Upper lobe of right lung (tissue), 1 donor: ENCODE measurements at regions not wholly inside any gene's neighbourhood (a gene's known extent, or its start where the extent isn't known, plus 50 kb on each side); places are given as distances from the start of the nearest gene placed in this dataset.
"Not testable (repeated sequence)": the region's sequence is repeated elsewhere in the genome, so short reads cannot be mapped to it uniquely, and the experiment has no call there.

Source experiments
- ATAC-seq: fragments of 200-7000 bp; cut with Tn5 transposase; one replicate; pipeline ENCODE4 v1.9.1; 2020; ENCODE audit warnings: mild to moderate bottlenecking, moderate library complexity
- DNase-seq: peaks from one replicate; pipeline ENCODE4 v3.0.0-alpha.2; 2020
- H3K27ac ChIP-seq: fragments of 200-600 bp; one replicate; pipeline ENCODE4 v1.8.0; 2022
- H3K27me3 ChIP-seq: fragments of 200-600 bp; one replicate; pipeline ENCODE4 v1.8.0; 2022; ENCODE audit warnings: mild to moderate bottlenecking
- H3K36me3 ChIP-seq: fragments of 200-600 bp; one replicate; pipeline ENCODE4 v1.8.0; 2022
- H3K4me1 ChIP-seq: fragments of 200-600 bp; one replicate; pipeline ENCODE4 v1.8.0; 2022
- H3K4me3 ChIP-seq: fragments of 200-600 bp; one replicate; pipeline ENCODE4 v1.8.0; 2022; ENCODE audit warnings: mild to moderate bottlenecking
- H3K9me3 ChIP-seq: fragments of 200-600 bp; one replicate; pipeline ENCODE4 v1.8.0; 2022
- CTCF ChIP-seq: fragments of 200-600 bp; IDR thresholded peaks from one replicate; pipeline ENCODE4 v1.8.0; 2022; ENCODE audit warnings: antibody characterized with exemption
- intact Hi-C: fragments of 100-400 bp; cut with DNase I; formaldehyde crosslinking; loops from one replicate; pipeline ENCODE4 v1.11.0; 2022
- donor health status: DM: no; HTN: yes; CAD: no; lungs with severe emphysema.

GRCh38 chr7:114806590-114807162, 115.2 kb upstream of the MDFIC start:
- no peaks in the 10 kb centered on the region for H3K9me3 ChIP-seq
- H3K27me3 ChIP-seq = no peaks in the 10 kb centered on the region
- intact Hi-C loops = no loop called here
- no peak for DNase-seq
- peak; percentile 74 for ATAC-seq
- no peak overlapping the region for H3K27ac ChIP-seq
- no peak for TF ChIP-seq CTCF
- H3K4me1 ChIP-seq = no peaks in the 10 kb centered on the region
- no peaks in the 10 kb centered on the region for H3K36me3 ChIP-seq
- H3K4me3 ChIP-seq = no peak overlapping the region

- H3K9me3 ChIP-seq = no peaks in the 10 kb centered on the region
- no peaks in the 10 kb centered on the region for H3K4me1 ChIP-seq
- DNase-seq = no peak
- no peak overlapping the region for H3K27ac ChIP-seq
- TF ChIP-seq CTCF = no peak
- no peaks in the 10 kb centered on the region for H3K27me3 ChIP-seq
- no peak overlapping the region for H3K4me3 ChIP-seq
- intact Hi-C loops = no loop called here
- no peak for ATAC-seq
- no peaks in the 10 kb centered on the region for H3K36me3 ChIP-seq
These were observed 109.3 kb upstream of the MDFIC start for GRCh38 chr7:114812570-114812969.

GRCh38 chr7:114813624-114814023, 108.3 kb upstream of the MDFIC start:
- no peaks in the 10 kb centered on the region for H3K27me3 ChIP-seq
- no peak overlapping the region for H3K27ac ChIP-seq
- intact Hi-C loops = no loop called here
- no peaks in the 10 kb centered on the region for H3K4me1 ChIP-seq
- H3K4me3 ChIP-seq = no peak overlapping the region
- H3K36me3 ChIP-seq = no peaks in the 10 kb centered on the region
- no peaks in the 10 kb centered on the region for H3K9me3 ChIP-seq
- no peak for TF ChIP-seq CTCF
- DNase-seq (no peak), ATAC-seq (no peak)

- H3K4me3 ChIP-seq, ATAC-seq, H3K9me3 ChIP-seq, H3K36me3 ChIP-seq, intact Hi-C loops, H3K27me3 ChIP-seq, H3K27ac ChIP-seq, DNase-seq: not testable (repeated sequence)
- H3K4me1 ChIP-seq = peaks cover 12% of the 10 kb centered on the region
These were observed 104.9 kb upstream of the MDFIC start for GRCh38 chr7:114817036-114817435.

- H3K9me3 ChIP-seq = no peaks in the 10 kb centered on the region
- H3K27me3 ChIP-seq = no peaks in the 10 kb centered on the region
- no peak overlapping the region for H3K4me3 ChIP-seq
- TF ChIP-seq CTCF = no peak
- ATAC-seq (no peak), DNase-seq (no peak)
- H3K27ac ChIP-seq = no peak overlapping the region
- peaks cover 12% of the 10 kb centered on the region for H3K4me1 ChIP-seq
- intact Hi-C loops = no loop called here
- no peaks in the 10 kb centered on the region for H3K36me3 ChIP-seq
These were observed 103.4 kb upstream of the MDFIC start for GRCh38 chr7:114818501-114818900.

- ATAC-seq = peak; percentile 58
- H3K9me3 ChIP-seq = no peaks in the 10 kb centered on the region
- DNase-seq = no peak
- TF ChIP-seq CTCF = no peak
- no peaks in the 10 kb centered on the region for H3K36me3 ChIP-seq
- H3K27ac ChIP-seq = no peak overlapping the region
- H3K4me3 ChIP-seq = no peak overlapping the region
- intact Hi-C loops = no loop called here
- peaks cover 12% of the 10 kb centered on the region for H3K4me1 ChIP-seq
- no peaks in the 10 kb centered on the region for H3K27me3 ChIP-seq
These were observed 102.1 kb upstream of the MDFIC start for GRCh38 chr7:114819616-114820362.
